A549 (cell line): ENCODE measurements at regions not wholly inside any gene's neighbourhood (a gene's known extent, or its start where the extent isn't known, plus 50 kb on each side); places are given as distances from the start of the nearest gene placed in this dataset.
"Not testable (repeated sequence)": the region's sequence is repeated elsewhere in the genome, so short reads cannot be mapped to it uniquely, and the experiment has no call there.

ENCODE experiments used
- ATAC-seq, 2 experiments: fragments of 200-7000 bp in 1 of 2; fragments of >200 bp in 1 of 2; cut with Nextera tagmentation in 1 of 2; cut with Tn5 transposase in 1 of 2; 3 replicates each; pipeline versions ENCODE4 v1.8.0 to v1.9.1; 2018 to 2020; ENCODE audit warnings: mild to moderate bottlenecking in 1 of 2, moderate library complexity in 1 of 2
- CTCF ChIA-PET: fragments of 300-600 bp; sonication (Branson Sonifier 250); formaldehyde crosslinking; extraction: SDS; loops from one replicate; lab custom pipeline; 2021; ENCODE audit warnings: antibody characterized with exemption, inconsistent platforms; lab: Yijun Ruan, JAX
- POLR2A ChIA-PET: fragments of 350-600 bp; formaldehyde crosslinking; extraction: SDS; loops from one replicate; lab custom pipeline; 2021; ENCODE audit warnings: antibody characterized with exemption, inconsistent platforms; lab: Yijun Ruan, JAX
- DNase-seq, 2 experiments: peaks; one replicate each; pipeline versions ENCODE4 v3.0.0 to v3.0.0-alpha.2; 2011 to 2016; ENCODE audit warnings: low read depth in 1 of 2, low spot score in 1 of 2
- FAIRE-seq: peaks from 2 replicates; lab custom pipeline; 2011; peaks lifted over from hg19 to GRCh38; lab: Jason Lieb, UNC
- H3K27ac ChIP-seq, 2 experiments: fragments of >200 bp; sonication (Bioruptor Twin); formaldehyde crosslinking; 3 replicates each; pipeline ENCODE4 v1.5.1; 2016 to 2017
- H3K4me1 ChIP-seq: fragments of >200 bp; sonication (Bioruptor Twin); formaldehyde crosslinking; 3 replicates; pipeline ENCODE4 v1.6.1; 2016
- H3K4me2 ChIP-seq: fragments of >200 bp; sonication (Bioruptor Twin); formaldehyde crosslinking; 3 replicates; pipeline ENCODE4 v1.6.1; 2016
- H3K4me3 ChIP-seq: fragments of >200 bp; sonication (Bioruptor Twin); formaldehyde crosslinking; 3 replicates; pipeline ENCODE4 v1.5.1; 2016
- H3K9me3 ChIP-seq: fragments of >200 bp; sonication (Bioruptor Twin); formaldehyde crosslinking; 3 replicates; pipeline ENCODE4 v1.6.1; 2016
- CEBPB ChIP-seq, 2 experiments: fragments of >200 bp in 1 of 2; sonication (Bioruptor Twin) in 1 of 2; formaldehyde crosslinking in 1 of 2; IDR thresholded peaks; 2 replicates each; pipeline ENCODE4 v1.6.1; 2012 to 2016
- EHF ChIP-seq: fragments of 250-450 bp; sonication (Bioruptor Pico); IDR thresholded peaks from 2 replicates; pipeline ENCODE4 v1.5.0; 2020; ENCODE audit warnings: mild to moderate bottlenecking
- EP300 ChIP-seq, 2 experiments: fragments of >200 bp; sonication (Bioruptor Twin); formaldehyde crosslinking; IDR thresholded peaks; 2 replicates in 1 of 2; 3 replicates in 1 of 2; pipeline ENCODE4 v1.6.1; 2016 to 2017
- ESRRA ChIP-seq: fragments of 150-350 bp; IDR thresholded peaks from 2 replicates; pipeline ENCODE4 v1.6.1; 2014; ENCODE audit warnings: mild to moderate bottlenecking, low read length, borderline replicate concordance
- GATA3 ChIP-seq: IDR thresholded peaks from 2 replicates; pipeline ENCODE4 v1.6.1; 2012; ENCODE audit warnings: borderline replicate concordance
- HEYL ChIP-seq: fragments of 250-450 bp; sonication (Bioruptor Pico); IDR thresholded peaks from 2 replicates; pipeline ENCODE4 v1.8.0; 2021; ENCODE audit warnings: mild to moderate bottlenecking, moderate library complexity
- HOXA7 ChIP-seq: fragments of 250-450 bp; sonication (Bioruptor Pico); IDR thresholded peaks from 2 replicates; pipeline ENCODE4 v1.5.0; 2020; ENCODE audit warnings: mild to moderate bottlenecking, moderate library complexity
- JUNB ChIP-seq: fragments of >200 bp; sonication (Bioruptor Twin); formaldehyde crosslinking; IDR thresholded peaks from 2 replicates; pipeline ENCODE4 v1.6.1; 2016
- KDM1A ChIP-seq: fragments of 200-600 bp; sonication (generic); IDR thresholded peaks from 2 replicates; pipeline ENCODE4 v1.6.1; 2016; ENCODE audit warnings: low read depth, mild to moderate bottlenecking
- NFE2L2 ChIP-seq: fragments of 150-350 bp; conservative IDR thresholded peaks from 2 replicates; pipeline ENCODE4 v1.6.1; 2014; ENCODE audit warnings: low read length
- NR3C1 ChIP-seq: fragments of >200 bp; sonication (Bioruptor Twin); formaldehyde crosslinking; IDR thresholded peaks from 3 replicates; pipeline ENCODE4 v1.6.1; 2017
- PHF8 ChIP-seq: fragments of 200-600 bp; sonication (generic); IDR thresholded peaks from 2 replicates; pipeline ENCODE4 v1.6.1; 2016; ENCODE audit warnings: low read depth, mild to moderate bottlenecking, antibody characterized with exemption, moderate library complexity, borderline replicate concordance
- POLR2A ChIP-seq: IDR thresholded peaks from 2 replicates; pipeline ENCODE4 v1.6.1; 2012; ENCODE audit warnings: mild to moderate bottlenecking, low read length
- SMC3 ChIP-seq: fragments of >200 bp; sonication (Bioruptor Twin); formaldehyde crosslinking; IDR thresholded peaks from 3 replicates; pipeline ENCODE4 v1.6.1; 2018; ENCODE audit warnings: inconsistent platforms
- SREBF2 ChIP-seq: fragments of 450-650 bp; IDR thresholded peaks from 2 replicates; pipeline ENCODE4 v1.6.1; 2014; ENCODE audit warnings: mild to moderate bottlenecking, moderate library complexity
- WGBS: methylation state at CpG from one replicate; pipeline ENCODE4 v1.1.6; 2017; ENCODE audit errors: missing lambda C conversion rate; 5-methylcytosine and 5-hydroxymethylcytosine counted together
- TF ChIP-seq, protein P1 (sequence below): fragments of 250-450 bp; sonication (Bioruptor Pico); IDR thresholded peaks from 2 replicates; pipeline ENCODE4 v1.5.0; 2021; ENCODE audit warnings: mild to moderate bottlenecking, moderate library complexity, borderline replicate concordance

DNA sequence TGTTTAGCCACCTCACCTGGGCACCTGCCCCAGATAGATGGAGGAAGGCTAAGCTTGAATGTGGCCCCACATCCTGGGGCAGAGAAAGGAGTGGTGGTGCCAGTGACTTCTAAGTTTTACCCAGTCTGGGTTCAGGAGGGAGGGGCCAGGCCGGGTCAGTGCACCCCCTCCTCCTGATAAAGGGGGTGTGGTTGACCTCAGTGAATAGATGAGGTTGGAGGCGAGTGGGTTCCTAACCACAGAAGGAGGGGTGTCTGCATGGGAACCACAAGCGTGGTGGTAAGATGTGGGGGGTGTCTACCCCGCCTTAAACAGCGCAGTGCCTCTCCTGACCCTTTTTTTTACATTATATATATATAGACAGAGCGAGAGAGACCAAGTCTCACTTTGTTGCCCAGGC is 105.3 kb upstream of the KCTD7 start:
- 81% methylated on average over 6 of the region's 6 CpGs for WGBS
- FAIRE-seq (no peak), DNase-seq (no peak), ATAC-seq (no peak)
- POLR2A ChIA-PET, result no interaction called here
- Histone ChIP-seq H3K4me3 (no peak overlapping the region), H3K9me3 (no peaks in the 10 kb centered on the region), H3K4me1 (no peaks in the 10 kb centered on the region), H3K27ac (no peak overlapping the region), H3K4me2 (no peak overlapping the region)
- CTCF ChIA-PET, result interaction anchor here (0.8 kb wide), 1 partner anchor 493 kb away, joined by 3 read pairs; no protein-coding TSS in a partner anchor
- no peak for TF ChIP-seq SREBF2
- no peak for TF ChIP-seq PHF8
- no peak for TF ChIP-seq KDM1A
- no peak for TF ChIP-seq ESRRA
- TF ChIP-seq NR3C1, result no peak
- TF ChIP-seq SMC3, result no peak
- no peak for TF ChIP-seq JUNB
- TF ChIP-seq, protein P1, sequence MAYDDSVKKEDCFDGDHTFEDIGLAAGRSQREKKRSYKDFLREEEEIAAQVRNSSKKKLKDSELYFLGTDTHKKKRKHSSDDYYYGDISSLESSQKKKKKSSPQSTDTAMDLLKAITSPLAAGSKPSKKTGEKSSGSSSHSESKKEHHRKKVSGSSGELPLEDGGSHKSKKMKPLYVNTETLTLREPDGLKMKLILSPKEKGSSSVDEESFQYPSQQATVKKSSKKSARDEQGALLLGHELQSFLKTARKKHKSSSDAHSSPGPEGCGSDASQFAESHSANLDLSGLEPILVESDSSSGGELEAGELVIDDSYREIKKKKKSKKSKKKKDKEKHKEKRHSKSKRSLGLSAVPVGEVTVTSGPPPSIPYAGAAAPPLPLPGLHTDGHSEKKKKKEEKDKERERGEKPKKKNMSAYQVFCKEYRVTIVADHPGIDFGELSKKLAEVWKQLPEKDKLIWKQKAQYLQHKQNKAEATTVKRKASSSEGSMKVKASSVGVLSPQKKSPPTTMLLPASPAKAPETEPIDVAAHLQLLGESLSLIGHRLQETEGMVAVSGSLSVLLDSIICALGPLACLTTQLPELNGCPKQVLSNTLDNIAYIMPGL (CRISPR knock-in tag), result no peak
- TF ChIP-seq HOXA7, result no peak
- no peak for TF ChIP-seq HEYL (CRISPR knock-in tag)
- no peak for TF ChIP-seq EP300 (IDR thresholded peaks at IDR 0.05)
- TF ChIP-seq NFE2L2, result no peak

DNA sequence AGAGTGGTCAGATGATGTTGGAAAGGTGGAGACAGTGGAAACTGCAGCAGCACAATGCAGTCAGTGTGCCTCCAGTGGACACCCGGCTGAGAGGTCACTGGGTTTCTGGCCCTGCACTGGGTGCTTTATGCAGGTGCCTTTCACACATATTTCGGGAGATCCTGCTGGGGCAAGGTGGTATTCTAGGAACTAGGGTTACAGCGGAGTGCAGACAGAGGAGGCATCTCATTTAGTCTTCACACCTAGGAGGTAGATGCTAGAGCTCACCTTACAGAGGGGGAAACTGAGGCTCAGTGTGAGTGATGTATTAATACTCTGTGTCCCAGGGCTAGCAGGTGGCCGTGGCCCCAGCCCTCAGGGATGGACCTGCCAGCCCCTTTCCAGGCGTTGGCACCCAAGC is 103.9 kb upstream of the KCTD7 start:
- ATAC-seq (0 out of 6 replicates have a peak, but pooled peaks of 1 of the 2 experiments have one; percentile 28), DNase-seq (no peak), FAIRE-seq (no peak)
- CTCF ChIA-PET, result no interaction called here
- no peak for TF ChIP-seq EHF
- no peak for TF ChIP-seq POLR2A
- TF ChIP-seq NFE2L2, result no peak
- TF ChIP-seq HOXA7, result no peak
- Histone ChIP-seq H3K4me3 (no peak overlapping the region), H3K9me3 (no peaks in the 10 kb centered on the region), H3K27ac (no peak overlapping the region), H3K4me2 (no peak overlapping the region), H3K4me1 (no peaks in the 10 kb centered on the region)
- 83% methylated on average over 5 of the region's 5 CpGs for WGBS
- POLR2A ChIA-PET, result no interaction called here

DNA sequence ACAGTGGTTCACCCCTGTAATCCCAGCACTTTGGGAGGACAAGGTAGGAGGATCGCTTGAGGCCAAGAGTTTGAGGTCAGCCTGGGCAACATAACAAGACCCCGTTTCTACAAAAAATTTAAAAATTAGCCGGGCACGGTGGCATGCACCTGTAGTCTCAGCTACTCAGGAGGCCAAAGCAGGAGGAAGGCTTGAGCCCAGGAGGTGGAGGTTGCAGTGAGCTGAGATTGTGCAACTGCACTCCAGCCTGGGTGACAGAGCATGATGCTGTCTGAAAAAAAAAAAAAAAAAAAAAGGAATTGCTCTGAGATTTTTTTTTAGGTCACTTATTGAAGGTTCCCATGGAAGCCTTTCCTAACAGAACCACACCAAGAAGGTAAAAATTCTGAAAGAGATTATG is 101.9 kb upstream of the KCTD7 start:
- POLR2A ChIA-PET, result interaction anchor here (0.6 to 0.7 kb wide), 2 partner anchors 18 to 20 kb away, joined by 3 to 7 read pairs; no protein-coding TSS in a partner anchor
- H3K4me1 ChIP-seq, H3K27ac ChIP-seq, H3K4me2 ChIP-seq, ATAC-seq, H3K9me3 ChIP-seq, DNase-seq, FAIRE-seq, H3K4me3 ChIP-seq: not testable (repeated sequence)
- 0 out of 4 replicates have a peak, but pooled peaks of 1 of the 2 experiments have one; percentile 5 for TF ChIP-seq CEBPB (IDR thresholded peaks at IDR 0.05)
- WGBS, result 86% methylated on average over 4 of the region's 4 CpGs
- CTCF ChIA-PET, result interaction anchor here (0.6 kb wide), 1 partner anchor 8 kb away, joined by 3 read pairs; no protein-coding TSS in a partner anchor

DNA sequence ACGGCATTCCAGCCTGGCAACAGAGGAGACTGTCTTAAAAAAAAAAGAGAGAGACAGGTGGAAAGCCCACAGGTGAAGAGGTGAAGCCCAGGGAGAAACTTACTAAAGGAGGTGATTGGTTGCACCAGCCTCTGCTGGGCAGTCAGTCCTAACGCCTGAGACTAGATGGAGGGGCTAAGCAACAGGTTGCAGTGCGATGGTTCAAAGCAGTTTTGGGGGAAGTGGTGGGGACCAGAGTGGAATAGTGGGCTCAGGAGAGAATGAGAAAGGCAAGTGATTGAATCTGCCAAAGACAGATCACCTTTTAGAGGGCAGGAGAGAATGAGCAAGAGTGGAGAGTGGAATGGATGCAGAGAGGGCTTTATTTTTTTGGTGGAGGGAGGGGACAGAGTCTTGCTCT is 100.0 kb upstream of the KCTD7 start:
- Histone ChIP-seq H3K4me1 (no peaks in the 10 kb centered on the region), H3K9me3 (no peaks in the 10 kb centered on the region), H3K4me3 (no peak overlapping the region), H3K27ac (no peak overlapping the region), H3K4me2 (no peak overlapping the region)
- TF ChIP-seq GATA3 (no peak), HEYL (CRISPR knock-in tag) (no peak)
- ChIA-PET POLR2A (no interaction called here), CTCF (interaction anchor here (0.7 kb wide), 1 partner anchor 99 kb away, joined by 3 read pairs; no protein-coding TSS in a partner anchor)
- ATAC-seq (no peak), DNase-seq (no peak), FAIRE-seq (no peak)
- WGBS, result 94% methylated on average over 3 of the region's 3 CpGs
